Mesendoderm (in vitro differentiated cells): ENCODE measurements at regions not wholly inside any gene's neighbourhood (a gene's known extent, or its start where the extent isn't known, plus 50 kb on each side); places are given as distances from the start of the nearest gene placed in this dataset.
"Not testable (repeated sequence)": the region's sequence is repeated elsewhere in the genome, so short reads cannot be mapped to it uniquely, and the experiment has no call there.

Experiments used
- DNase-seq: peaks from one replicate; pipeline ENCODE4 v3.0.0; 2013
- H2AK5ac ChIP-seq: 2 replicates; pipeline ENCODE4 v1.6.1; 2013; ENCODE audit warnings: low read length, inconsistent platforms
- H2BK120ac ChIP-seq: 2 replicates; pipeline ENCODE4 v1.6.1; 2013; ENCODE audit warnings: low read depth, mild to moderate bottlenecking, low read length, moderate library complexity, mixed read lengths
- H2BK15ac ChIP-seq: replicated peaks from 2 replicates; pipeline ENCODE4 v1.6.1; 2013; ENCODE audit warnings: low read depth, mild to moderate bottlenecking, moderate library complexity
- H2BK5ac ChIP-seq: 2 replicates; pipeline ENCODE4 v1.6.1; 2013; ENCODE audit warnings: low read length, inconsistent platforms
- H3K18ac ChIP-seq: 2 replicates; pipeline ENCODE4 v1.6.1; 2013; ENCODE audit warnings: mild to moderate bottlenecking, low read length, mixed read lengths
- H3K23ac ChIP-seq: one replicate; pipeline ENCODE4 v1.6.1; 2013; ENCODE audit warnings: low read length
- H3K27ac ChIP-seq: 2 replicates; pipeline ENCODE4 v1.5.1; 2013; ENCODE audit warnings: low read depth, mild to moderate bottlenecking, inconsistent platforms, low read length, moderate library complexity
- H3K27me3 ChIP-seq: 2 replicates; pipeline ENCODE4 v1.6.1; 2013; ENCODE audit warnings: low read length, control low read depth, mild to moderate bottlenecking, inconsistent platforms; ENCODE audit not compliant: insufficient read depth, poor library complexity
- H3K36me3 ChIP-seq: 2 replicates; pipeline ENCODE4 v1.6.1; 2013; ENCODE audit warnings: low read length, inconsistent platforms; ENCODE audit not compliant: control insufficient read depth, insufficient read depth
- H3K4ac ChIP-seq: one replicate; pipeline ENCODE4 v1.6.1; 2013; ENCODE audit warnings: low read depth, mild to moderate bottlenecking, low read length, moderate library complexity
- H3K4me1 ChIP-seq: 2 replicates; pipeline ENCODE4 v1.6.1; 2013; ENCODE audit warnings: low read depth, low read length, inconsistent platforms; ENCODE audit not compliant: control insufficient read depth
- H3K4me2 ChIP-seq: 2 replicates; pipeline ENCODE4 v1.6.1; 2013; ENCODE audit warnings: low read length
- H3K4me3 ChIP-seq: 2 replicates; pipeline ENCODE4 v1.5.1; 2013; ENCODE audit warnings: mild to moderate bottlenecking, low read length
- H3K56ac ChIP-seq: one replicate; pipeline ENCODE4 v1.6.1; 2013; ENCODE audit warnings: low read length
- H3K79me1 ChIP-seq: 2 replicates; pipeline ENCODE4 v1.6.1; 2013; ENCODE audit warnings: low read length, inconsistent platforms
- H3K79me2 ChIP-seq: 2 replicates; pipeline ENCODE4 v1.6.1; 2013; ENCODE audit warnings: mild to moderate bottlenecking, low read length; ENCODE audit not compliant: control insufficient read depth, insufficient read depth
- H3K9ac ChIP-seq: 2 replicates; pipeline ENCODE4 v1.6.1; 2013; ENCODE audit warnings: low read length, inconsistent platforms
- H4K5ac ChIP-seq: one replicate; pipeline ENCODE4 v1.6.1; 2013; ENCODE audit warnings: low read length
- H4K8ac ChIP-seq: one replicate; pipeline ENCODE4 v1.6.1; 2013; ENCODE audit warnings: low read depth, mild to moderate bottlenecking, control low read depth, low read length, moderate library complexity
- WGBS: extraction: QIAGEN DNeasy Blood & Tissue Kit; methylation state at CpG from one replicate; pipeline ENCODE4 v1.1.7; 2013; ENCODE audit warnings: low lambda C conversion rate, missing lambda C conversion rate; ENCODE audit not compliant: insufficient coverage; ENCODE audit errors: extremely low coverage; 5-methylcytosine and 5-hydroxymethylcytosine counted together

DNA sequence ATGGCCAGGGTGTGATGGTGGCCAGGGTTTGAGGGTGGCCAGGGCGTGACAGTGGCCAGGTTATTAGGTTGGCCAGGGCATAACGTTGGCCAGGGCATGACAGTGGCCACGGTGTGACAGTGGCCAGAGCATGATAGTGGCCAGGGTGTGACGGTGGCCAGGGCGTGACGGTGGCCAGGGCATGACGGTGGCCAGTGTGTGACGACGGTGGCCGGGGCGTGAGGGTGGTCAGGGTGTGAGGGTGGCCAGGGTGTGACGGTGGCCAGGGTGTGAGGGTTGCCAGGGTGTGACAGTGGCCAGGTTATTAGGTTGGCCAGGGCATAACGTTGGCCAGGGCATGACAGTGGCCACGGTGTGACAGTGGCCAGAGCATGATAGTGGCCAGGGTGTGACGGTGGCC lies 642.8 kb downstream of the TBC1D22A start:
- not testable (repeated sequence) for H2BK5ac ChIP-seq, H3K56ac ChIP-seq, H3K4ac ChIP-seq, H4K8ac ChIP-seq, H3K36me3 ChIP-seq, H3K79me1 ChIP-seq, H2AK5ac ChIP-seq, H3K27me3 ChIP-seq, H2BK15ac ChIP-seq, H4K5ac ChIP-seq, H3K4me1 ChIP-seq, H3K4me2 ChIP-seq, H3K18ac ChIP-seq, H3K23ac ChIP-seq, H3K4me3 ChIP-seq, DNase-seq, H3K9ac ChIP-seq, H3K27ac ChIP-seq, H2BK120ac ChIP-seq, H3K79me2 ChIP-seq
- WGBS = no CpG with 5 or more reads among the region's 15 CpGs

- Histone ChIP-seq H3K79me2 (no peaks in the 10 kb centered on the region), H3K4me3 (no peak overlapping the region), H2BK5ac (no peak overlapping the region), H3K27me3 (no peaks in the 10 kb centered on the region), H3K18ac (no peak overlapping the region), H3K4ac (no peak overlapping the region), H3K27ac (no peak overlapping the region), H3K56ac (no peak overlapping the region), H3K9ac (no peak overlapping the region), H4K5ac (no peak overlapping the region), H2BK15ac (no peak overlapping the region), H3K4me1 (no peaks in the 10 kb centered on the region), H3K4me2 (no peak overlapping the region), H2BK120ac (no peak overlapping the region), H2AK5ac (no peak overlapping the region), H3K36me3 (no peaks in the 10 kb centered on the region), H3K23ac (no peak overlapping the region), H4K8ac (no peak overlapping the region), H3K79me1 (no peaks in the 10 kb centered on the region)
- no peak for DNase-seq
- no CpG with 5 or more reads among the region's 14 CpGs for WGBS
These were observed 640.6 kb downstream of the TBC1D22A start for GRCh38 chr22:47402876-47403525.

GRCh38 chr22:47401976-47402770 lies 639.7 kb downstream of the TBC1D22A start:
- H3K79me1 ChIP-seq = no peaks in the 10 kb centered on the region
- H3K79me2 ChIP-seq = no peaks in the 10 kb centered on the region
- WGBS = no CpG with 5 or more reads among the region's 29 CpGs
- no peaks in the 10 kb centered on the region for H3K4me1 ChIP-seq
- H3K56ac ChIP-seq = no peak overlapping the region
- no peaks in the 10 kb centered on the region for H3K36me3 ChIP-seq
- no peak overlapping the region for H2AK5ac ChIP-seq
- DNase-seq = no peak
- H3K18ac ChIP-seq = no peak overlapping the region
- no peak overlapping the region for H3K27ac ChIP-seq
- H4K8ac ChIP-seq = no peak overlapping the region
- H2BK5ac ChIP-seq = no peak overlapping the region
- no peak overlapping the region for H3K4me2 ChIP-seq
- H3K4ac ChIP-seq = no peak overlapping the region
- H3K4me3 ChIP-seq = no peak overlapping the region
- H4K5ac ChIP-seq = no peak overlapping the region
- no peak overlapping the region for H2BK15ac ChIP-seq
- H3K23ac ChIP-seq = no peak overlapping the region
- no peak overlapping the region for H2BK120ac ChIP-seq
- no peaks in the 10 kb centered on the region for H3K27me3 ChIP-seq
- H3K9ac ChIP-seq = no peak overlapping the region

DNA sequence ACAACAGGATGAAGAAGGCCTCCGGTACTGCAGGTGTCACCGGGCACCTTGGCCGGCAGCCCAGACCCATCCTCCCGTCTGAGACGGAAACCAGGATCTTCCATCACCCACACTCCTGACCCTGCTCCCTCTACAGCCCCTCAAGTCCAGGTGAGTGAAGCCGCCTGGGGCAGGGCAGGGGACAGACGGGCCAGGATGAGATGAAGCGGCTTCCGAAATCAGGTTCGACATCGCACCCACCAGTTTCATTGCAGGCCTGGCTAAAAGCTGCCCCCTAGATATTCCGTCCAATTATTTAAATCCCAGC lies 639.1 kb downstream of the TBC1D22A start:
- Histone ChIP-seq H3K4me2 (no peak overlapping the region), H3K4ac (no peak overlapping the region), H3K18ac (no peak overlapping the region), H3K56ac (no peak overlapping the region), H2AK5ac (no peak overlapping the region), H2BK15ac (no peak overlapping the region), H4K5ac (no peak overlapping the region), H3K4me3 (no peak overlapping the region), H3K27me3 (no peaks in the 10 kb centered on the region), H2BK5ac (no peak overlapping the region), H2BK120ac (no peak overlapping the region), H3K27ac (no peak overlapping the region), H3K79me2 (no peaks in the 10 kb centered on the region), H3K4me1 (no peaks in the 10 kb centered on the region), H4K8ac (no peak overlapping the region), H3K79me1 (no peaks in the 10 kb centered on the region), H3K36me3 (no peaks in the 10 kb centered on the region), H3K9ac (no peak overlapping the region), H3K23ac (no peak overlapping the region)
- no peak for DNase-seq
- no CpG with 5 or more reads among the region's 12 CpGs for WGBS

DNA sequence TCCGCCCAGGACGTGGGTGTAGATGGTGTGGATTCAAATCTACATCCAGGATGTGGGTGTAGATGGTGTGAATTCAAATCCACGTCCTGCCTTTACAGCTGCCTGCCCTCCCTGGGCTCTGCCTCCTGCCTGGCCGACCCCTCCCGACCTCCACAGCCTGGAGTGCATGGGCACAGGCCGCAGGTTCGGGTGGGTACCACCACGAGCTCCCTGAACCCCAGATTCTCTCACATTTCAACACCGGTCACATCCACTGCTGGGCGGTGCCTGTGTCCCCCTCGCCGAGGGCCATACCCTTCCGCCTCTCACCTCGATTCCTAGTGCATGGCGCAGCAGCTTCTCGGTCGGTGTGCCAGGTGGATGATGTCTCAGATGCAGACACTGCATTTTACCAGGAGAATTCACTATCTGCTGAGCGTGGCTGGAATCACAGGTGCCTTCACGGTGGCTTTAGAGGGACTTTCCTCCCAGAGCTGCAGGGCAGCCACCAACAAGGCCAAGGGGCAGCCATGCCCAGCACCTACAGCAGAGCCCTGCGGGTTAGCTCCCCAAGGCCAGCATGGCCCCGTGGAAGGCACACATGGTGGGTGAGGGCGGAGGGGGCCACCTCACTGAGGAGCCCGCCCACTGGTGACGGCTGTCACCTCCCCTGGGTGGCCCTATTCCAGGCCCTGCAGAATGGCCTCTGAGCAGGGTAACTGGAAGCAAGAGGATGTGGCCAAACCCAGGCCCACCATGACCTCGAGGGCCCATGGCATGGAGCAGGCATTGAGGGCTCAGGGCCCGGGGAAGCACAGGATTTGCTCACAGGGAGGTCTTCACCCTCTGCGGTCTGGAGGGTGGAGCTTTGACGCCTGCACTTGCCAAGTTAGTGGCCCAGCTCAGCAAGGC lies 638.5 kb downstream of the TBC1D22A start:
- Histone ChIP-seq H3K4ac (no peak overlapping the region), H3K4me1 (no peaks in the 10 kb centered on the region)

More for the DNA sequence above, 638.5 kb downstream of the TBC1D22A start:
- Histone ChIP-seq H2BK120ac (no peak overlapping the region), H3K18ac (no peak overlapping the region), H3K23ac (no peak overlapping the region), H3K4me2 (no peak overlapping the region), H2BK15ac (no peak overlapping the region), H4K8ac (no peak overlapping the region), H3K27me3 (no peaks in the 10 kb centered on the region), H2BK5ac (no peak overlapping the region), H2AK5ac (no peak overlapping the region), H3K79me1 (no peaks in the 10 kb centered on the region), H3K36me3 (no peaks in the 10 kb centered on the region), H3K27ac (no peak overlapping the region), H3K4me3 (no peak overlapping the region), H3K56ac (no peak overlapping the region), H3K79me2 (no peaks in the 10 kb centered on the region), H3K9ac (no peak overlapping the region), H4K5ac (no peak overlapping the region)
- DNase-seq = no peak
- no CpG with 5 or more reads among the region's 28 CpGs for WGBS
